ENCODE measurements at regions not wholly inside any gene's neighbourhood (a gene's known extent, or its start where the extent isn't known, plus 50 kb on each side); places are given as distances from the start of the nearest gene placed in this dataset.

DNA sequence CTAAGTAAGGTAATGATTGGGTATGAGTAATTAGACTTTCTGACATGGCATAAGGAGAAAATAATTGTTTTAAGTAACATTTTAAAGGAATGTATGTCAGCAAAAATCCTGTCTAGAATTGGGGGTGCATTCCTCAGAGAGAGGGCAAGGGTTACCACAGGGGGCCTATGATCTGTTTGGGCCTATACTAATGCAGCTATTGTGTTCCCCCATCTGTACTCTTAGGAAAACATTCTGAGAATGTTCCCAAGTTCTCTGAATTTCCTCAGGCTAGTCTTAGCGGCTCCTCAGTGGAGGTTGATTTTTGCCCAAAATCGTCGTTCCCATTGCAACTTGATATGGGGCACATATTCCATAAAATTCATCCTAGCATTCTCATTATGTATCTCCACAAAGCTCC is 1216.4 kb upstream of the GBE1 start:
- DNase-seq, result no peak
- in situ Hi-C loops (cut with HindIII; ENCODE audit: low pct_ligation_motif_present, low pct_unique_long_range_greater_than_20kb, low sequenced_read_pairs), result no loop called here

DNA sequence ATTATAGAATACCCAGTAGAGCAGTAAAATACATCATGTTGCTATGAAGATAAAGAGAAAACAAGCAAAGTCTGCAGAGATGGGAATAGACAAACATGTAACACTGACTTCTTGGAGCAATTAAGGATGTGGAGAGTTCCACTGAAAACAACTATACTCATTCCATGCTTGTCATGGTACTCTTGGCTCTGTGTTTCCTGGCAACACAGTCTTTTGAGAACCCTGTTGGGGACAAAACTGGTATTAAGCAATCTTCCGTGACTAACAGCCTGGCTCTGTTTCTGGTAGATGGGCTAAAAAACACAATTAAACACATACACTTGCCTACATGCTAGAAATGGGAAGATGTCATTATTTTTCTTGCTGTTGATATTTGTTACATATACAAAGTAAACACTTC is 1212.3 kb upstream of the GBE1 start:
- no peak for DNase-seq
- in situ Hi-C loops (cut with HindIII; ENCODE audit: low pct_ligation_motif_present, low pct_unique_long_range_greater_than_20kb, low sequenced_read_pairs), result no loop called here

GRCh38 chr3:82960379-82960778 is 1198.9 kb upstream of the GBE1 start:
- no peak for DNase-seq
- in situ Hi-C loops (cut with HindIII; ENCODE audit: low pct_ligation_motif_present, low pct_unique_long_range_greater_than_20kb, low sequenced_read_pairs), result no loop called here

GRCh38 chr3:82957696-82958095 is 1196.3 kb upstream of the GBE1 start:
- in situ Hi-C loops (cut with HindIII; ENCODE audit: low pct_ligation_motif_present, low pct_unique_long_range_greater_than_20kb, low sequenced_read_pairs), result no loop called here
- DNase-seq, result no peak

DNA sequence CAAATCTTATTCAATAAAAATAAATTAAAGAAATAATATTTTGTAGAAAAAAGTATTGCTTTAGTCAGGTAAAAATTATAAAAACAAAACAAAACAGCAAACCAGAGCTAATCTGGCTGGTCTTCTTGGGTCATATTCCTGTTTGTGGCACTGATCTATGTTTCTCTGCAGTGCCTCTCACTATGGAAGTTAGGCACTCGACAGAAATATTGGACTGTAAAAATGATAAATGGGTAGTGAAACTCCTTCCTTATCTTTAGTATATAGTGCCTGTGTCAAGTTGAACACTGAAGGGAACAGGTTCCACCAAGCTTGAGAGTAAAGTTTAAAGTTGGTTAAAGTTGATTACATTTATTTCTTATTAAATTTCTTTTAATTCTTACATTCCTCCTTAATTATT is 1195.6 kb upstream of the GBE1 start:
- DNase-seq, result no peak
- in situ Hi-C loops (cut with HindIII; ENCODE audit: low pct_ligation_motif_present, low pct_unique_long_range_greater_than_20kb, low sequenced_read_pairs), result no loop called here

- in situ Hi-C loops (cut with HindIII; ENCODE audit: low pct_ligation_motif_present, low pct_unique_long_range_greater_than_20kb, low sequenced_read_pairs), result no loop called here
- DNase-seq, result no peak
These were observed 1193.0 kb upstream of the GBE1 start for GRCh38 chr3:82954486-82954885.

DNA sequence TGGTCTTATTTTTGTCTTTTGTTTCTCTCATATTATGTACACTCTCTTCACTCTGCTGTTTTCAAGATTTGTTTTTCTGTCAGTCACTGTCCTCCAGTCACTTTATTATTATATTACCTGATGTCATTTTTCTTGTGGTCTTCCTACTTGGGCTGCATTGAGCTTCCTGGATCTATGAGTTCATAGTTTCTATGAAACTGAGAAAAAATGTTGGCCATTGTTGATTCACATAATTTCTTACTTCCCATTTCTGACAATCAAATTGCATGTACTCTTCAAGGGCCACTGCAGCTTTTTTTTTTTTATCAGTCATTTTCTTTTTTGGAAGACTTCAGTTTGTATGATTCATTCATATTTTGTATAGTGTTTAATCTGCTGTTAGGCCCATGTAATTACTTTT is 1180.6 kb upstream of the GBE1 start:
- no peak for DNase-seq
- in situ Hi-C loops (cut with HindIII; ENCODE audit: low pct_ligation_motif_present, low pct_unique_long_range_greater_than_20kb, low sequenced_read_pairs), result no loop called here

DNA sequence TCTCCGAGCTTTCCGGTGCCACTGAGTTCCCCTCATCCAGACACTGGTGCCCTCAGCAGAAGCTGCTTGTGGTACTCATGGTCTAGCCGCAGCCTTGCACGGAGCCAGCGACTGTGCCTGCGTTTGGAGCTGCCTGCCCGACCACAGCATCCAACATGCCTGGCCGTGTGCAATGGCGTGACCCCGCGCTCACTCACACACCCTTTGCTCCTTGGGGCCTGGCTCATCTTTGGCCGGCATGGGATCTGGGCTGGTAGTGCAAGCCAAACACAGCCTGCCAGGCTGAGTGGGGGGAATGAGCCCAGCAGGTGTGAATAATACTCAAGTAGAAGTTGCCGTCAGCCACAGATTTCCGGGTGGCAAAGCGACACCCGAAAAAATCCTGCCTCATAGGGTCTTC is 1178.7 kb upstream of the GBE1 start:
- in situ Hi-C loops (cut with HindIII; ENCODE audit: low pct_ligation_motif_present, low pct_unique_long_range_greater_than_20kb, low sequenced_read_pairs), result no loop called here

GRCh38 chr3:82939491-82940097 is 1178.1 kb upstream of the GBE1 start:
- DNase-seq, result no peak
- in situ Hi-C loops (cut with HindIII; ENCODE audit: low pct_ligation_motif_present, low pct_unique_long_range_greater_than_20kb, low sequenced_read_pairs), result no loop called here

More for the DNA sequence above, 1178.7 kb upstream of the GBE1 start:
- no peak for DNase-seq

DNA sequence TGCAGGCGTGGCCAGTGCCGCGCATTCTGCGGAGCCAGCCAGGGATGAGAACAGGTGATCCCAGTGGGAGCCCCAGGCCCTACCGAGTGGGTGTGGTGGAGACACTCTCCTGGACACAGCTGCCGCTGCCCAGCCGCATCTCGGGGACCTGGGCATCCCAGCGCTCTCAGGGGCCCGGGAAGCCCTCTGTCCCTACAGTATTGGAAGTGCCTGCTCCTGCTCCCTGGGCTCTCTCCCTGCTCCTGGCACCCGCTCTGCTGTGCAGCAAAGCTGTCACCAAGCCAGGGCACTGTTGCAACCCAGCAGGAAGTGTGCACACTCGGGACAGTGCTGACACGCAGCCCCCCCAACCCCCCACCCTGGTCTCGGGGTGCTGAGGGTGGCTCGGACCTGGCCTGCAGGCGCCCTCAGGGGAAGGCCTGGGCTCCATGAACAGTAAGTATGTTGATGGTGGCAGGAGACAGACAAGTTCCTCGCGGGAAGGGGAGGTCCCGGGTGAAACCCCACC is 1177.4 kb upstream of the GBE1 start:
- in situ Hi-C loops (cut with HindIII; ENCODE audit: low pct_ligation_motif_present, low pct_unique_long_range_greater_than_20kb, low sequenced_read_pairs), result no loop called here
- DNase-seq, result no peak

DNA sequence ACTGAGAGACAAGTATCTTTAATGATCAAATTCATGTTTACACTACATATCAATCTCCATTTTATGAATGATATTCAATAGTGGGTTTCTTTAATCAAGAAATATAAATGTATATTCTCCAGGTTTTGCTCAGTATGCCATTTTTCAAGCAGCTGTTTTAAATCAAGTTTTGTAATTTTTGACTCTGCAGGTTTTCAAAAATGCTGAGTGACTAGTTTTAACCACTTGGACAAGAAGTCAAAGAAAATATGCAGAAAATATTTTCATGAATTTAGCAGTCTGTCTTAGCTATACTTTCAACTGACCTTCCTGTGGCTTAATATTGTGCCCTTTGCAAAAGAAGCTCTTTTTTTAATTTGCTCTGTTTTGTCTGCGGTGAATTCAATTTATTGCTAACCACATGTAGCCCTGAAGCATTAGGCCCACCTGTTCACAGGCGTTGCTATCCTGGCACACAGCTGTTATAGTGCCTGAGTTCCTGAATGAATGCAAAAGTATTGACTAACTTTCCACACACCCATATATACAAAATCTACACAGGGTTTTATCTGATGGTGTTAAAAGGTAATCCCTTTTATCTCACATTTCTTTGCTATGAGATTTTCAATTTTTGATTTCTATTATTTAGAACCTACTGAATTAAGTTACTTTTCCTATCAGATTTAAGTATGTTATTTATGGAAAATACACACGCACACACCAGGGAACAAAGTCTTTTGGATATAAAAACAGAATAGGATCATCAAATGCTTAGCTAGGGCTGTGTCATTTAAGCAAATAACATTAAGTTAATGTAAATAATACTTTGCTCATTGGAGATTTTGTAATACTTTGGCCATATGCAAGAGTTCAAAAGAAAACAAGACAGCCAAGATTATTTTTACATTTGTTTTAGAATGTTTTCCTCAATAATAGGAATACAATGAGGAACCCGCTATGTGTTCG is 1166.1 kb upstream of the GBE1 start:
- in situ Hi-C loops (cut with HindIII; ENCODE audit: low pct_ligation_motif_present, low pct_unique_long_range_greater_than_20kb, low sequenced_read_pairs), result no loop called here
- DNase-seq, result no peak

GRCh38 chr3:82891028-82891427 is 1129.6 kb upstream of the GBE1 start:
- DNase-seq, result no peak
- in situ Hi-C loops (cut with HindIII; ENCODE audit: low pct_ligation_motif_present, low pct_unique_long_range_greater_than_20kb, low sequenced_read_pairs), result no loop called here

DNA sequence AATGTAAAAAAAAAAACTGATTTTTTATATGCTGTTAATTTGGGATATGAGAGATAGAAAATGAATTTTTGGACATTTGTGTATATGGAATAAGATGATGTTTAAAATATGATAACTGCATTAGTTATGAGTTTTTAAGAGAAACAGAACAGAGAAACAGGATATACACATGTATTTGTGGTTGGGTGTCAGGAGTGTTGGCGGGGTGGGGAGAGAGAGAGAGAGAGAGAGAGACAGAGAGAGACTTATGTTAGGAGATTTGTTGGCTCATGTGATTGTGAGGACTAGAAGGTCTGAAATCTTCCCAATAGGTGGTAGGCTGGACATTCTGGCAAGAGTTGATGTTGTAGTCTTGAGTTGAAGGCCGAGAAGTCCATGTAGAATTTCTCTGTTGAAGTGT is 1121.6 kb upstream of the GBE1 start:
- in situ Hi-C loops (cut with HindIII; ENCODE audit: low pct_ligation_motif_present, low pct_unique_long_range_greater_than_20kb, low sequenced_read_pairs), result no loop called here
- no peak for DNase-seq

GRCh38 chr3:82875401-82875800 is 1114.0 kb upstream of the GBE1 start:
- DNase-seq, result no peak
- in situ Hi-C loops (cut with HindIII; ENCODE audit: low pct_ligation_motif_present, low pct_unique_long_range_greater_than_20kb, low sequenced_read_pairs), result no loop called here

- in situ Hi-C loops (cut with HindIII; ENCODE audit: low pct_ligation_motif_present, low pct_unique_long_range_greater_than_20kb, low sequenced_read_pairs), result no loop called here
- DNase-seq, result no peak
These were observed 1078.4 kb upstream of the GBE1 start for GRCh38 chr3:82839871-82840270.

DNA sequence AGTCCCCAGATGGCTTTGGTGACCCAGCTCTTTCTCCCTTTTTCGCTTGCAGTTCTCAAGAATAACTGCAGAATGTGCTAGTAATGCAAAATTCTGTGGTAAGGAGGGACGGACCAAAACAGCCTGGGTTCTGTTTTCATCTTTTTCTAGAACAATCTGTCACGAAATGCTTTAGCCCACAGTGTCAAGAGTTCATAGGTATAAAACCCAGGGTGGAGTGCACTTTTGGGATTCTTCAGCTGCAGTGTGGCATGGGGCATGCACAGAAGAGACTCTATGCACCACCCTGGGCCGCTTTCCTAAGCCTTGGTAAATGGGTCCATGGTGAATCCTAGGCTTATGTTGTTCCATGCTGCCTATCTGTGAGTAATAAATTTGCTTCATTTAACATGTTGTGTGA is 1072.7 kb upstream of the GBE1 start:
- in situ Hi-C loops (cut with HindIII; ENCODE audit: low pct_ligation_motif_present, low pct_unique_long_range_greater_than_20kb, low sequenced_read_pairs), result no loop called here
- DNase-seq, result no peak

DNA sequence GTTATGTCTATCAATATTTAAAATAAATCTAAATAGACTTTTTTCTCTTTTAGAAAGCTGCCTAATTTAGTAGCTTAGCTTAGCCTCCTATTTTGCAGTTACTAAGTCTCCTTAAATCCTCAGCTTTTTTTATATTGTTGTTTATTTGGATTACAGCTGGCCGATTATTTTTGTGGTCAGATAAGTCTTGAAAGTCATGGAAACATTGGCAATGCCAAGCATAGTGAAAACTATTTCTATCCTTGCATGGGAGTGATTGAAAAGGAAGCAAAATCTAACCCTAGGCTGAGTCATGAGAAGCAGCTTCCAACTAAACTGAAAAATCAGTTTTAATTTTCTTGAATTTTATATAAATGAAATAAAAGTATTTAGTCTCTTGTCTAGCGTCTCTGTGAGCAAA is 1063.0 kb upstream of the GBE1 start:
- no peak for DNase-seq
- in situ Hi-C loops (cut with HindIII; ENCODE audit: low pct_ligation_motif_present, low pct_unique_long_range_greater_than_20kb, low sequenced_read_pairs), result no loop called here

- no peak for DNase-seq
- in situ Hi-C loops (cut with HindIII; ENCODE audit: low pct_ligation_motif_present, low pct_unique_long_range_greater_than_20kb, low sequenced_read_pairs), result no loop called here
These were observed 1054.6 kb upstream of the GBE1 start for GRCh38 chr3:82816086-82816485.

DNA sequence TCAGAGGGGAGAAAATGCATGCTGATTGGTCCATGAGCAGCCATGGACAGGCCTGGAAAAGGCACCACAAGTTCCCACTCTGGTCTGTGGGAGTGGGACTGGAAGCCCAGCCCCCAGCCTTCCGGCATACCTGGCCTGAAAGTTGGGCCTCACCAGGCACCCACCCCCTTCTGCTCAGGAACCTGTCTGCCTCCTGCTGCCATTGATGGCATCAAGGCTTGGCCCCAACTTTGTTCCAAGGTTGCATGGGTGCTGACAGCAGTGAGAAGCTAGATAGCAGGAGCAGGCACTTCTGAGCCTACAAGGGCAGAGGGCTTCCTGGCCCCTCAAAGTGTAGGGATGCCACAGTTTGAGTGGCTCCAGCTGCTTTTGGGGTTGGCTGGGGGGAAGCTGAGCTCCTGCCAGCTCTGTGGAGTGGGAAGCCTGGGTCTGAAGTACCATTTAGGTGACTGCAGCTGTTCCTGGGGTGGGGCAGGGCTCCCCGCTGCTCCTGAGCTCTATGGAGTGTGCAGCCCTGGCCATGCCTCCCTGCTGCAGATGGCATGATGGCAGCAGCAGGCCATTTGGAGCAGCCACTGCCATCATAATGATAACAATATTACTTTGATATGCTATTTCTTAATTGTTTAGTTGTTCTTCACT is 1054.1 kb upstream of the GBE1 start:
- DNase-seq, result no peak
- in situ Hi-C loops (cut with HindIII; ENCODE audit: low pct_ligation_motif_present, low pct_unique_long_range_greater_than_20kb, low sequenced_read_pairs), result no loop called here
